ENCODE measurements at regions not wholly inside any gene's neighbourhood (a gene's known extent, or its start where the extent isn't known, plus 50 kb on each side); places are given as distances from the start of the nearest gene placed in this dataset.

DNA sequence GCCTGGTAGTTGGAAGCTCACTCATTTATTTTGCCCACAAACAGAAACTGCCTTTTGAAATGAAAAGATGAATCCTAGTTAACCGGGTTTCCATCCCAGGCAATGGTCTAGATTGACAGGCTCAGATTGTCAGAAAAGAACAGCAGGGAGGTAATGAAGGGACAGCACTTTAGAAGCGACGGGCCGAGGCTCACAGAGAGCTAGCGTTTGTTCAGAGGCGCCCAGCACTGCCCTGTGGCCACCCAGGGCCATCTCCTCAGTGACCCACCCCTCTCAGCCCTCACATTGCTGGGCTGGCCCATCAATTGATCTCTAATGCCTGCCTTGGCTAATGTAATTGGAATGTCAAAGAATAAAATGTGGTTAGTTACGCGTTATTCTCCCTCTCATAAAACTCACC, 304.8 kb downstream of the CDCA7 start:
- no peak for TF ChIP-seq POLR2A (IDR thresholded peaks at IDR 0.05)
- TF ChIP-seq, protein P1, sequence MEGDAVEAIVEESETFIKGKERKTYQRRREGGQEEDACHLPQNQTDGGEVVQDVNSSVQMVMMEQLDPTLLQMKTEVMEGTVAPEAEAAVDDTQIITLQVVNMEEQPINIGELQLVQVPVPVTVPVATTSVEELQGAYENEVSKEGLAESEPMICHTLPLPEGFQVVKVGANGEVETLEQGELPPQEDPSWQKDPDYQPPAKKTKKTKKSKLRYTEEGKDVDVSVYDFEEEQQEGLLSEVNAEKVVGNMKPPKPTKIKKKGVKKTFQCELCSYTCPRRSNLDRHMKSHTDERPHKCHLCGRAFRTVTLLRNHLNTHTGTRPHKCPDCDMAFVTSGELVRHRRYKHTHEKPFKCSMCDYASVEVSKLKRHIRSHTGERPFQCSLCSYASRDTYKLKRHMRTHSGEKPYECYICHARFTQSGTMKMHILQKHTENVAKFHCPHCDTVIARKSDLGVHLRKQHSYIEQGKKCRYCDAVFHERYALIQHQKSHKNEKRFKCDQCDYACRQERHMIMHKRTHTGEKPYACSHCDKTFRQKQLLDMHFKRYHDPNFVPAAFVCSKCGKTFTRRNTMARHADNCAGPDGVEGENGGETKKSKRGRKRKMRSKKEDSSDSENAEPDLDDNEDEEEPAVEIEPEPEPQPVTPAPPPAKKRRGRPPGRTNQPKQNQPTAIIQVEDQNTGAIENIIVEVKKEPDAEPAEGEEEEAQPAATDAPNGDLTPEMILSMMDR (IDR thresholded peaks at IDR 0.05), result no peak
